Suprapubic skin (tissue), 4 donors: ENCODE measurements at regions not wholly inside any gene's neighbourhood (a gene's known extent, or its start where the extent isn't known, plus 50 kb on each side); places are given as distances from the start of the nearest gene placed in this dataset.

Source experiments
- DNase-seq, 2 donors: peaks; one replicate each; pipeline ENCODE4 v3.0.0-alpha.2; 2019; ENCODE audit warnings: low spot score in 2 of 2
- H3K27ac ChIP-seq: fragments of 200-600 bp; sonication (generic); one replicate; pipeline ENCODE4 v1.5.1; 2019
- H3K27me3 ChIP-seq: fragments of 200-600 bp; sonication (generic); one replicate; pipeline ENCODE4 v1.5.1; 2019
- H3K36me3 ChIP-seq: fragments of 200-600 bp; sonication (generic); one replicate; pipeline ENCODE4 v1.5.1; 2019
- H3K4me1 ChIP-seq: fragments of 200-600 bp; sonication (generic); one replicate; pipeline ENCODE4 v1.5.1; 2019
- H3K4me3 ChIP-seq: fragments of 200-600 bp; sonication (generic); one replicate; pipeline ENCODE4 v1.5.1; 2019; ENCODE audit warnings: mild to moderate bottlenecking
- H3K9me3 ChIP-seq: fragments of 200-600 bp; sonication (generic); one replicate; pipeline ENCODE4 v1.5.1; 2019
- CTCF ChIP-seq, 2 donors: fragments of 200-600 bp in 1 of 2; fragments of 450-650 bp in 1 of 2; sonication (generic) in 1 of 2; IDR thresholded peaks; one replicate each; pipeline ENCODE4 v1.5.1; 2016 to 2019; ENCODE audit warnings: antibody characterized with exemption in 2 of 2, mild to moderate bottlenecking in 1 of 2, moderate library complexity in 1 of 2
- EP300 ChIP-seq: sonication (generic); formaldehyde crosslinking; IDR thresholded peaks from one replicate; pipeline ENCODE4 v1.6.1; 2017; ENCODE audit warnings: antibody characterized with exemption
- POLR2A ChIP-seq, 2 donors: fragments of 450-650 bp; IDR thresholded peaks; one replicate each; pipeline ENCODE4 v1.6.1; 2017; ENCODE audit warnings: antibody characterized with exemption in 2 of 2, mild to moderate bottlenecking in 2 of 2, moderate library complexity in 2 of 2
- POLR2AphosphoS5 ChIP-seq, 3 donors: sonication (generic); formaldehyde crosslinking; IDR thresholded peaks; one replicate each; pipeline ENCODE4 v1.6.1; 2017; ENCODE audit warnings: antibody characterized with exemption in 3 of 3
- WGBS: methylation state at CpG from one replicate; pipeline ENCODE4 v1.1.5; 2018; 5-methylcytosine and 5-hydroxymethylcytosine counted together

- Histone ChIP-seq H3K27me3 (no peaks in the 10 kb centered on the region), H3K27ac (no peak overlapping the region), H3K36me3 (no peaks in the 10 kb centered on the region), H3K9me3 (no peaks in the 10 kb centered on the region), H3K4me3 (no peak overlapping the region), H3K4me1 (no peaks in the 10 kb centered on the region)
- DNase-seq, result no peak
- no peak for TF ChIP-seq POLR2AphosphoS5 (IDR thresholded peaks at IDR 0.05)
- TF ChIP-seq EP300, result no peak
- TF ChIP-seq CTCF (IDR thresholded peaks at IDR 0.05), result no peak
- TF ChIP-seq POLR2A (IDR thresholded peaks at IDR 0.05), result no peak
These were observed 74.0 kb upstream of the DEFB112 start for GRCh38 chr6:50123688-50124087.

- Histone ChIP-seq H3K36me3 (no peaks in the 10 kb centered on the region), H3K27me3 (no peaks in the 10 kb centered on the region), H3K4me3 (no peak overlapping the region), H3K9me3 (no peaks in the 10 kb centered on the region), H3K27ac (no peak overlapping the region), H3K4me1 (no peaks in the 10 kb centered on the region)
- WGBS, result 77% methylated on average over 2 of the region's 2 CpGs
- TF ChIP-seq POLR2A (IDR thresholded peaks at IDR 0.05) (no peak), CTCF (IDR thresholded peaks at IDR 0.05) (no peak), EP300 (no peak), POLR2AphosphoS5 (IDR thresholded peaks at IDR 0.05) (no peak)
- no peak for DNase-seq
These were observed 74.8 kb upstream of the DEFB112 start for GRCh38 chr6:50124572-50124971.

GRCh38 chr6:50128420-50129005 lies 78.8 kb upstream of the DEFB112 start:
- DNase-seq, result no peak
- no peak overlapping the region for H3K4me3 ChIP-seq
- H3K4me1 ChIP-seq, result no peaks in the 10 kb centered on the region
- TF ChIP-seq EP300, result no peak
- no peak for TF ChIP-seq POLR2AphosphoS5 (IDR thresholded peaks at IDR 0.05)
- TF ChIP-seq POLR2A (IDR thresholded peaks at IDR 0.05), result no peak
- TF ChIP-seq CTCF (IDR thresholded peaks at IDR 0.05), result peak; percentile 6 to 23
- H3K27ac ChIP-seq, result no peak overlapping the region
- H3K36me3 ChIP-seq, result no peaks in the 10 kb centered on the region
- H3K9me3 ChIP-seq, result no peaks in the 10 kb centered on the region
- WGBS, result 1% methylated on average over 2 of the region's 2 CpGs
- no peaks in the 10 kb centered on the region for H3K27me3 ChIP-seq

- Histone ChIP-seq H3K27me3 (no peaks in the 10 kb centered on the region), H3K4me1 (no peaks in the 10 kb centered on the region), H3K36me3 (no peaks in the 10 kb centered on the region), H3K4me3 (no peak overlapping the region), H3K9me3 (no peaks in the 10 kb centered on the region), H3K27ac (no peak overlapping the region)
- no peak for DNase-seq
- WGBS, result 80% methylated on average over 1 of the region's 1 CpG
- no peak for TF ChIP-seq POLR2AphosphoS5 (IDR thresholded peaks at IDR 0.05)
- no peak for TF ChIP-seq CTCF (IDR thresholded peaks at IDR 0.05)
- TF ChIP-seq EP300, result no peak
- no peak for TF ChIP-seq POLR2A (IDR thresholded peaks at IDR 0.05)
These were observed 86.2 kb upstream of the DEFB112 start for GRCh38 chr6:50135968-50136367.

GRCh38 chr6:50141100-50141499 lies 91.4 kb upstream of the DEFB112 start:
- DNase-seq, result no peak
- H3K4me3 ChIP-seq, result no peak overlapping the region

More at GRCh38 chr6:50141100-50141499, 91.4 kb upstream of the DEFB112 start:
- no peak for TF ChIP-seq POLR2A (IDR thresholded peaks at IDR 0.05)
- TF ChIP-seq EP300, result no peak
- no peak for TF ChIP-seq CTCF (IDR thresholded peaks at IDR 0.05)
- no peak for TF ChIP-seq POLR2AphosphoS5 (IDR thresholded peaks at IDR 0.05)
- no peaks in the 10 kb centered on the region for H3K9me3 ChIP-seq
- no peaks in the 10 kb centered on the region for H3K27me3 ChIP-seq
- no peak overlapping the region for H3K27ac ChIP-seq
- no peaks in the 10 kb centered on the region for H3K4me1 ChIP-seq
- no peaks in the 10 kb centered on the region for H3K36me3 ChIP-seq
